Dedifferentiated amniotic fluid mesenchymal stem cell (primary cell): ENCODE measurements at regions not wholly inside any gene's neighbourhood (a gene's known extent, or its start where the extent isn't known, plus 50 kb on each side); places are given as distances from the start of the nearest gene placed in this dataset.
A peak's percentile ranks its signal among the peaks of the same experiment; 100 is the strongest.

Source experiments
- DNase-seq: peaks from one replicate; pipeline ENCODE4 v3.0.0-alpha.2; 2016; ENCODE audit errors: extremely low spot score

GRCh38 chr2:144595279-144595678 lies 75.4 kb upstream of the ZEB2 start:
- DNase-seq = no peak

GRCh38 chr2:144593803-144594202 lies 73.9 kb upstream of the ZEB2 start:
- no peak for DNase-seq

GRCh38 chr2:144592500-144593256 lies 72.8 kb upstream of the ZEB2 start:
- no peak for DNase-seq

- no peak for DNase-seq
These were observed 67.4 kb upstream of the ZEB2 start for GRCh38 chr2:144587306-144587705.

- DNase-seq = no peak
These were observed 66.6 kb upstream of the ZEB2 start for GRCh38 chr2:144586476-144586875.

- peak; percentile 77 for DNase-seq
These were observed 64.0 kb upstream of the ZEB2 start for GRCh38 chr2:144583741-144584453.

- DNase-seq = no peak
These were observed 63.4 kb upstream of the ZEB2 start for GRCh38 chr2:144583381-144583729.

GRCh38 chr2:144582651-144583380 lies 62.9 kb upstream of the ZEB2 start:
- no peak for DNase-seq

GRCh38 chr2:144580521-144581161 lies 60.7 kb upstream of the ZEB2 start:
- DNase-seq = no peak

- DNase-seq = no peak
These were observed 59.6 kb upstream of the ZEB2 start for GRCh38 chr2:144579556-144579955.

- DNase-seq = no peak
These were observed 58.2 kb upstream of the ZEB2 start for GRCh38 chr2:144578099-144578498.

GRCh38 chr2:144572977-144573376 lies 53.1 kb upstream of the ZEB2 start:
- DNase-seq = no peak

GRCh38 chr2:144571770-144572169 lies 51.9 kb upstream of the ZEB2 start:
- no peak for DNase-seq

- no peak for DNase-seq
These were observed 50.6 kb upstream of the ZEB2 start for GRCh38 chr2:144570566-144570965.
